ENCODE measurements at regions not wholly inside any gene's neighbourhood (a gene's known extent, or its start where the extent isn't known, plus 50 kb on each side); places are given as distances from the start of the nearest gene placed in this dataset.
A peak's percentile ranks its signal among the peaks of the same experiment; 100 is the strongest.

DNA sequence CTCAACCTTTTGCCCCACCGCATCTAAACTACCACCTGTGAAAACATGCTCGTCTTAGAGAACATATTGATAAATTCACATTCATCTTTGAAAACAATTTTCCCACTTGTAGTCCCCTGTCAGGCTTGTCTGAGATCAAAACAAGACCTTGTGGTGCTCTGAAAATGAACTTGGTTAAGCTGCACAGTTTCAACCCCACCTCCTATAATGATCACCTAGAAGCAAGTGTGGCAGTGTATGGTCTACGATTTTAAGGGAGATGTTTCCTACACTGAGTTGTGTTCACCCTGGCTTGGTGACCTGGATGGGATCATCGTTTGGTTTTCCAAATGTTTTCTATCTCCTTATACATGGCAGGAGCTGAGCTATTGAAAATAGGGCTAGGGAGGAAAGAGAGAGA lies 539.4 kb downstream of the DOK5 start:
- intact Hi-C loops (cut with DNase I), result no loop called here
- Histone ChIP-seq H3K4me3 (no peak overlapping the region), H3K27ac (no peak overlapping the region), H3K4me1 (replicated peaks in 1 of 2) (no peaks in the 10 kb centered on the region), H3K27me3 (no peaks in the 10 kb centered on the region), H3K36me3 (replicated peaks in 1 of 2) (no peaks in the 10 kb centered on the region), H3K9me3 (replicated peaks in 1 of 3) (no peaks in the 10 kb centered on the region)
- no peak for TF ChIP-seq POLR2A (IDR thresholded peaks at IDR 0.05)
- TF ChIP-seq, protein P1, sequence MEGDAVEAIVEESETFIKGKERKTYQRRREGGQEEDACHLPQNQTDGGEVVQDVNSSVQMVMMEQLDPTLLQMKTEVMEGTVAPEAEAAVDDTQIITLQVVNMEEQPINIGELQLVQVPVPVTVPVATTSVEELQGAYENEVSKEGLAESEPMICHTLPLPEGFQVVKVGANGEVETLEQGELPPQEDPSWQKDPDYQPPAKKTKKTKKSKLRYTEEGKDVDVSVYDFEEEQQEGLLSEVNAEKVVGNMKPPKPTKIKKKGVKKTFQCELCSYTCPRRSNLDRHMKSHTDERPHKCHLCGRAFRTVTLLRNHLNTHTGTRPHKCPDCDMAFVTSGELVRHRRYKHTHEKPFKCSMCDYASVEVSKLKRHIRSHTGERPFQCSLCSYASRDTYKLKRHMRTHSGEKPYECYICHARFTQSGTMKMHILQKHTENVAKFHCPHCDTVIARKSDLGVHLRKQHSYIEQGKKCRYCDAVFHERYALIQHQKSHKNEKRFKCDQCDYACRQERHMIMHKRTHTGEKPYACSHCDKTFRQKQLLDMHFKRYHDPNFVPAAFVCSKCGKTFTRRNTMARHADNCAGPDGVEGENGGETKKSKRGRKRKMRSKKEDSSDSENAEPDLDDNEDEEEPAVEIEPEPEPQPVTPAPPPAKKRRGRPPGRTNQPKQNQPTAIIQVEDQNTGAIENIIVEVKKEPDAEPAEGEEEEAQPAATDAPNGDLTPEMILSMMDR (IDR thresholded peaks at IDR 0.05), result no peak
- no peak for DNase-seq
- WGBS, 4 donors, result 58 to 62% (median 60%) methylated on average over 4 of the region's 4 CpGs

GRCh38 chr20:55010761-55011160 lies 535.4 kb downstream of the DOK5 start:
- Histone ChIP-seq H3K36me3 (replicated peaks in 1 of 2) (no peaks in the 10 kb centered on the region), H3K9me3 (replicated peaks in 1 of 3) (no peaks in the 10 kb centered on the region), H3K27ac (no peak overlapping the region), H3K4me1 (replicated peaks in 1 of 2) (no peaks in the 10 kb centered on the region), H3K27me3 (no peaks in the 10 kb centered on the region), H3K4me3 (no peak overlapping the region)
- intact Hi-C loops (cut with DNase I), result no loop called here
- no peak for DNase-seq
- 85 to 96% (median 90%) methylated on average over 1 of the region's 1 CpG for WGBS, 4 donors
- TF ChIP-seq, protein P1 (IDR thresholded peaks at IDR 0.05), result no peak
- TF ChIP-seq POLR2A (IDR thresholded peaks at IDR 0.05), result no peak

DNA sequence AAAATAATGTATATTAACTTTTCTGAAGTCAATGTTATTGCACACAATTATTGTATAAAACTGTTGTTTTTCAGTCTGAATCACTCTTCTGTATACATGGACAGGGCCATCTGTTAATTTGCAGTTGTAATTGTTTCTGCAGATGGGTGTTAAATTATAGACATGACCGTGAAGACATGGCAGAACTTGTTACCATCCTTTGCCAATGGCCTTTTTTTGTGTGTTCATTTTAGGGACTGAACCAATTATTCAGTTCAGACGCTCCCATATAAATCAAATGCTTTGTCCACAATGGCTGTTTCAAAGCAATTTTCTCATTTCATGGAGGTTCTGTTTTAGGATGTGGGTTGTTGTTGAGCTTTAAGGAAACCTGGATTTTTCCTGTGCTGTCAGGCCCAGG lies 533.7 kb downstream of the DOK5 start:
- no peak for TF ChIP-seq POLR2A (IDR thresholded peaks at IDR 0.05)
- TF ChIP-seq, protein P1 (IDR thresholded peaks at IDR 0.05), result no peak
- H3K4me1 ChIP-seq (replicated peaks in 1 of 2), result no peaks in the 10 kb centered on the region
- 71 to 81% (median 74%) methylated on average over 2 of the region's 2 CpGs for WGBS, 4 donors
- H3K4me3 ChIP-seq, result no peak overlapping the region
- intact Hi-C loops (cut with DNase I), result no loop called here
- no peaks in the 10 kb centered on the region for H3K36me3 ChIP-seq (replicated peaks in 1 of 2)
- no peak overlapping the region for H3K27ac ChIP-seq
- no peaks in the 10 kb centered on the region for H3K9me3 ChIP-seq (replicated peaks in 1 of 3)
- H3K27me3 ChIP-seq, result no peaks in the 10 kb centered on the region
- DNase-seq, result no peak

DNA sequence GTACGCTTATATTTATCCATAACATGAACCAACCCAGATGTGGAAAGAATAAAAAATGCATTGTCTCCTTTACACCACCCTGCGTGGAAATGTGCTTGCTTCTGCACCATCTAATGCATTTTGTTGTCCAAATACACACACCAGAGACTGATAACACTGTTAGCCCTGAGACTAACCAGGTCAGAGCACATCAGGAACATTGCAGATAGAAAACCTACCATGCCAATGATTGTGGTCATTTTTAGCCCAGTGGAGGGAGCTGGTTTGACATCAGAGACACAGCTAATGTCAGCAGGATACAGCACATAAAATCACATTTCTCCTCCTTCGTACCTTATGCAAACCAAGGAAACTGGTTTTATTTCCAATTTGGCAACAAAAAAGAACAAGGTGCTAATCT lies 528.7 kb downstream of the DOK5 start:
- TF ChIP-seq, protein P1 (IDR thresholded peaks at IDR 0.05), result no peak
- TF ChIP-seq POLR2A (IDR thresholded peaks at IDR 0.05), result no peak
- H3K27ac ChIP-seq, result no peak overlapping the region
- no peak overlapping the region for H3K4me3 ChIP-seq
- 40 to 57% (median 47%) methylated on average over 3 of the region's 3 CpGs for WGBS, 4 donors
- intact Hi-C loops (cut with DNase I), result no loop called here
- no peaks in the 10 kb centered on the region for H3K9me3 ChIP-seq (replicated peaks in 1 of 3)
- no peaks in the 10 kb centered on the region for H3K4me1 ChIP-seq (replicated peaks in 1 of 2)
- peak in 1 of 7 donors; percentile 55 for DNase-seq
- H3K27me3 ChIP-seq, result no peaks in the 10 kb centered on the region
- H3K36me3 ChIP-seq (replicated peaks in 1 of 2), result no peaks in the 10 kb centered on the region
